HG03575 (cell line): ENCODE measurements at regions not wholly inside any gene's neighbourhood (a gene's known extent, or its start where the extent isn't known, plus 50 kb on each side); places are given as distances from the start of the nearest gene placed in this dataset.

Source experiments
- ATAC-seq: cut with Tn5 transposase; IDR thresholded peaks from one replicate; pipeline ENCODE4 v1.9.1; 2021; ENCODE audit not compliant: unreplicated experiment, insufficient number of reproducible peaks, low FRiP score; ENCODE audit errors: extremely low read depth

DNA sequence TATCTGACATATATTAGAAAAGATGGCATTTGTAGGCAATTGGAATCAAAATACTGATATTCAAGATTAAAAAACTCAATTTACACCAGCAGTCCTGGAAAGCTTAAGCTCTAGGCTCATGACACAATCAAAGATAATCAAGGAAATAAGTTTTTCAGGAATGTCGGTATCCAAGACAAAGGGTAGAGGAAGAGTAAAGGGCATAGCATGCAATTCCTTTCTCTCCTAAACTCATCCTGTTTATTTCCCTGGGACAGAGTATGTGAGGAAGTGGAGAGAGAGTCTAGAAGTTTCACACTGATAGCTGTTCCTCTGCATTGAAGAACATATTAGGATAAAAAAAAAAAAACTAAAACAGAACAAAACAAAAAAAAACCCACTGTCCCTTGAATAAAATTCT lies 2452.1 kb downstream of the PCDH9 start:
- ATAC-seq, result no peak

- ATAC-seq, result no peak
These were observed 2455.2 kb downstream of the PCDH9 start for GRCh38 chr13:64774915-64775314.

DNA sequence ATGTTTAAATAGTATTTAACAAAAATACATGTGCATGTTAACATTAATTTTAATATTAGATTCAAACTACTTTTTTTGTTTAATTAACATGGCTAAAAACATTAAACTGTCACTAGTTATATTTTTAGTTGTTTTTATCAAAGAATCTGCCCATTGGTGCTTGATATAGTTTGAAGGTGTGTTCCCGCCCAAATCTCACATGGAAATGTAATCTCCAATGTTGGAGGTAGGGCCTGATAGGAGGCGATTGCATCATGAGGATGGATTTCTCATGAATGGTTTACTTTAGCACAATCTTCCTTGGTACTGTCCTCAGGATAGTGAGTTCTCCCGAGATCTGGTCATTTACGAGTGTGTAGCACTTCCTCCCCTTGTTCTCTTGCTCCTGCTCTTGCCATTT lies 2459.4 kb downstream of the PCDH9 start:
- ATAC-seq, result no peak

DNA sequence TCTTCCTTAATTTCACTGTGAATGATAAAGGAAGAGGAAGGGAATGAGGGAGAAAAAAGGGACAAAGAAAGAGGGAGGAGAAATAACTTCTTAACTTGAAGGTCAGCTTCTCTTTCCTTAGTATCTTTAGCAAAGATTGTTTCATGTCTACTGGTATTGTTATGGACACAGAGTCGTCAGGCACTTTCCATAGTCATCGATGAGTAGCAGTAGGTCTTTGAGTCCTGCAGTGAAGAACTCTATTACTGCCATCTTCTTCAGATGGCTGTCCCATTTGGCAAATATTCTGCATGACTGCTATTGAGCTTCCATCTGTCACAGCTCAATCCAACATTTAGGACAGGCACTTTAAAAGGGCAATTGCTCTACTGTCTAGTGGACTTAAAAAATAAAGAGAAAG lies 2463.1 kb downstream of the PCDH9 start:
- no peak for ATAC-seq

GRCh38 chr13:64765636-64766035 lies 2464.5 kb downstream of the PCDH9 start:
- ATAC-seq, result no peak

- no peak for ATAC-seq
These were observed 2471.5 kb downstream of the PCDH9 start for GRCh38 chr13:64758521-64759244.

- no peak for ATAC-seq
These were observed 2473.5 kb downstream of the PCDH9 start for GRCh38 chr13:64756621-64757020.

- no peak for ATAC-seq
These were observed 2474.2 kb downstream of the PCDH9 start for GRCh38 chr13:64755961-64756360.

GRCh38 chr13:64753233-64754000 lies 2476.7 kb downstream of the PCDH9 start:
- ATAC-seq, result no peak

DNA sequence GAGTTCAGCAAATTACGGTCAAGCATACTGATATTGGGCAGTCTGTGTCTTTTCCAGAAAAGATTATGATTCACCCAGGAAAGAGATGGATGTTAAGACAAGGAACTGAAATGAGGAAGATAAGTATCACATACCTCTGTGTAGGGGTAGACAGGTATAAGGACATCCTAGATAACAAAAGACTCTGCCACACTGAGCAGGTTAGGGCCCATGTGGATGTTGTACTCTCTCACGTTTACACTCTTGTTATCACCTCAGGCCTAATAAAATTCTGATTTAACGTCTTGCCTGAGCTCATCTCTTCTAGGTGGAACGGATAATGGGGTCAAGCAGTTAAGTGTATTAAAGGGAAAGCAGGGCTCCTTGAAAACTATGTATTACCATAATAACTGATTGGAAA lies 2480.8 kb downstream of the PCDH9 start:
- no peak for ATAC-seq

DNA sequence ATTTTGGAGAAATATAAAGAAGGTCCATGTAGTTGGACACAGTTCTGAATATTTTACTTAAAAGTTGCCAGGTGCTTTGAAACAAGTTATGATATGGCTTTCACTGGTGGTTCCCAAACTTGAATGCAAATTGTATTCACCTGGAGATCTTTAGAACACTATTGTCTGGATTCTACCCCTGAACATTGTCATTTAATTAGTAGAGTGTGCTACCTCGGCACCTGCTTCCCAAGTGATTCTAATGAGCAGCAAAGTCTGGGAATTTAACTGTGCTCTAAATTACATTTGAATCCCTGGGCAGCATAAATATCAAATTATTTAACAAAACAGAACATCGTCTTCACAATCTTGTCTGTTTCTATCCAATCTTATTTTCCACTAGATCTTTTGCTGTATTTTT lies 2483.3 kb downstream of the PCDH9 start:
- ATAC-seq, result no peak

- ATAC-seq, result no peak
These were observed 2489.6 kb downstream of the PCDH9 start for GRCh38 chr13:64740493-64740892.

DNA sequence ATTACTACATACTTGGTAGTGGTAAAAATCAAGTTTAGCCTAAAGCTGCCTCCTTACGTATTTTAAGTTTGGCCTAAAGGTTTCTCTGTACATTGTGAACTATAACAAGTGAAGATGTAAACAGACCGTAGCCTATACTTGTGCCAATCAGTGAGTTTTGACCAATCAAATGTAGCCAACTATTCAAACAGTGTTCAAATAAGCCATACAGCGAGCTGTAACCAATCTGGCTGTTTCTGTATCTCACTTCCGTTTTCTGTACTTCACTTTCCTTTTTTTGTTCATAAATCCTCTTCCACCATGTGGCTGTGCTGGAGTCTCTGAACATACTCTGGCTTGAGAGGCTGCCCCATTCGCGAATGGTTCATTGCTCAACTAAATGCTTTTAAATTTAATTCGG lies 2504.6 kb downstream of the PCDH9 start:
- no peak for ATAC-seq

- ATAC-seq, result no peak
These were observed 2506.4 kb downstream of the PCDH9 start for GRCh38 chr13:64723724-64724123.

DNA sequence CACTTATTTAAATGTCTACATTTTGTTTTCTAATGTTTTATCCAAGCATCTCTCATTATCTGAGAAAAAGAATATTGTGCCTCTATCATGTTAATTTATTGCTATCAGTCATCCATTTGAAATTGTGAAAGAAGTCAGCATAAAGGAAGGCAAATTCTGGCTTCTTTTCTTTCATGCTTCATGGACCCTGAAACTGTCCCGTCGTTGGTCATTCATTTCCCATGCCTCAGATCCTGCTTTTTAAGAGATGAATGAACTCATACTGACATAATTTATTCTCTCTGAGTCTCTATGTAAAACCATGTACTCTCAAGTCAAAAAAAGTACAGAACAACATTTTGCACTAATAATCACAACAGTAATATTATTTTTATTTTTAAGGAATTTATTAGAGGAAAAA lies 2512.0 kb downstream of the PCDH9 start:
- ATAC-seq, result no peak

DNA sequence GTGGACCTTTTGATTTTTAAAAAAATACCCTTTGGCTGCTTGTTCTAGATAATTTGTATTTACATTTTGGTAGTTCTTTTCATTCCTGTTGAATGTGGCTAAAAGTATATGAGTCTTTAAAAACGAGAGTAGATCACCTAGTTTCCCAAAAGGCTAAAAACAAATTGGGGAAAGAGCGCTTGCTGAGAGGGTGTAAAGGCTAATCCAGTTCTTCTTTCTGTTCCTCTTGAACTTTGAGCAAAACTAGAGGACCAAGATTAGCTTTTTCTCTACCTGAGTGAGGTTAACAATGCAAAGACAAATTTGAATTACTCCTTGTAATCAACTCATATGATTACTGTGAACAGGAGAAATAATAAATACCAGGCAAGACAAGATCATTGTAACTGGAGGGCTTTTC lies 2513.2 kb downstream of the PCDH9 start:
- no peak for ATAC-seq

DNA sequence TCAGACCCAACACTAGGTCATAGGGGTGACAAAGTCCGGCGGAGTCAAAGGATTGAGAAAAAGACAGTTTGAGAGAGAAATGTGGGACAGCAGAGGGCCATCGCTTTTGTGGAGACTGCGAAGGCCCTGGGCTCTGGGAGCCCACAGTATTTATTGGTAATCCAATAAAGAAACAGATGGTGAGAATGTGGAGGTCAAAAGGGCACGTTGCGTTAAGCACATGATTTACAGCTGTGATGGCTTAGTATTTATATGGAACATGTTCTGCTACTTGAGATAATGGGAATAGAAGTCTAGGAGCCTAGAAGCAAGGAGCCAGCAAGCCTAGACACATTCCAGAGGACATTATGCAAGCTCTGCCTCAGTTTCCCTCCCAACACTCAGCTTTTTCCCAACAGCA lies 2521.1 kb downstream of the PCDH9 start:
- no peak for ATAC-seq

DNA sequence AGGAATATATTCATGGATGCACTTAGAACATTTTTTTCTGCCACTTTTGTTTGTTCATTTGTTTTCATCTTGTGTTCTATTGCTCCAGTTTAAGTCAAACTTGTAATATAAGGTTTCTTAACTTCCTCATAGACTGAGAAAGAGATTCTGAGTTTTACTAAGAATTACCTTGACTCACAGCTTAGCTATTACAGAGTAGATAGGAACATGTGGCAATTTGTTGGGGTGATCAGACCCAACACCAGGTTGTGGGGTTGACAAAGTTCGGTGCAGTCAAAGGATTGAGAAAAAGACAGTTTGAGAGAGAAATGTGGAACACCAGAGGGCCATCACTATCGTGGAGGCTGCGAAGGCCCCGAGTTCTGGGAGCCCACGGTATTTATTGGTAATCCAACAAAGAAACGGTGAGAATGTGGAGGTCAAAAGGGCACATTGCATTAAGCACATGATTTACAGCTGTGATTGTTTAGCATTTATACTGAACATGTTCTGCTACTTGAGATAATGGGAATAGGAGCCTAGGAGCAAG lies 2526.0 kb downstream of the PCDH9 start:
- no peak for ATAC-seq

- ATAC-seq, result no peak
These were observed 2532.9 kb downstream of the PCDH9 start for GRCh38 chr13:64697226-64697625.

GRCh38 chr13:64688893-64689677 lies 2541.1 kb downstream of the PCDH9 start:
- no peak for ATAC-seq
